Epithelial cell of proximal tubule (primary cell): ENCODE measurements at regions not wholly inside any gene's neighbourhood (a gene's known extent, or its start where the extent isn't known, plus 50 kb on each side); places are given as distances from the start of the nearest gene placed in this dataset.

Source experiments
- DNase-seq: peaks from one replicate; pipeline ENCODE4 v3.0.0-alpha.2; 2011; ENCODE audit warnings: low read depth
- H3K4me3 ChIP-seq: 2 replicates; pipeline ENCODE4 v1.5.1; 2011; ENCODE audit warnings: low read depth, mild to moderate bottlenecking, low read length
- CTCF ChIP-seq: conservative IDR thresholded peaks from 2 replicates; pipeline ENCODE4 v1.5.1; 2012; ENCODE audit warnings: low read depth, mild to moderate bottlenecking, low read length

- no peak for TF ChIP-seq CTCF
- DNase-seq, result no peak
These were observed 164.7 kb upstream of the NSMCE3 start for GRCh38 chr15:29434280-29434679.

GRCh38 chr15:29433507-29434248, 164.1 kb upstream of the NSMCE3 start:
- H3K4me3 ChIP-seq, result no peak overlapping the region
- TF ChIP-seq CTCF, result no peak
- DNase-seq, result no peak

More at GRCh38 chr15:29434280-29434679, 164.7 kb upstream of the NSMCE3 start:
- no peak overlapping the region for H3K4me3 ChIP-seq

GRCh38 chr15:29433050-29433318, 163.4 kb upstream of the NSMCE3 start:
- H3K4me3 ChIP-seq, result no peak overlapping the region
- no peak for DNase-seq
- no peak for TF ChIP-seq CTCF

- no peak for TF ChIP-seq CTCF
- no peak for DNase-seq
- no peak overlapping the region for H3K4me3 ChIP-seq
These were observed 162.8 kb upstream of the NSMCE3 start for GRCh38 chr15:29432191-29433049.

GRCh38 chr15:29430831-29431230, 161.2 kb upstream of the NSMCE3 start:
- DNase-seq, result no peak
- no peak overlapping the region for H3K4me3 ChIP-seq
- no peak for TF ChIP-seq CTCF

GRCh38 chr15:29430124-29430523, 160.5 kb upstream of the NSMCE3 start:
- no peak for TF ChIP-seq CTCF
- H3K4me3 ChIP-seq, result no peak overlapping the region
- DNase-seq, result no peak
